ENCODE measurements at regions not wholly inside any gene's neighbourhood (a gene's known extent, or its start where the extent isn't known, plus 50 kb on each side); places are given as distances from the start of the nearest gene placed in this dataset.

GRCh38 chr18:76588601-76589226, 93.7 kb upstream of the ZNF516 start:
- TF ChIP-seq CTCF (IDR thresholded peaks at IDR 0.05) (no peak), POLR2A (IDR thresholded peaks at IDR 0.05) (peak in 1 of 2 donors; percentile 42)

Data from adrenal gland (tissue), 5 donors.